HepG2 (cell line): ENCODE measurements at regions not wholly inside any gene's neighbourhood (a gene's known extent, or its start where the extent isn't known, plus 50 kb on each side); places are given as distances from the start of the nearest gene placed in this dataset.

ENCODE experiments used
- CEBPB ChIP-seq: IDR thresholded peaks from 2 replicates; pipeline ENCODE4 v1.6.1; 2011; ENCODE audit warnings: low read depth, low read length, improper control_type of control experiment, borderline replicate concordance
- CENPT ChIP-seq: sonication (generic); formaldehyde crosslinking; IDR thresholded peaks from 2 replicates; pipeline ENCODE4 v1.8.0; 2022; ENCODE audit warnings: low read depth, mild to moderate bottlenecking, moderate library complexity, missing genetic modification reagents
- CTCF ChIP-seq: sonication (generic); formaldehyde crosslinking; IDR thresholded peaks from 2 replicates; pipeline ENCODE4 v1.5.0; 2020; ENCODE audit warnings: mild to moderate bottlenecking, missing genetic modification reagents, moderate library complexity
- POLR2A ChIP-seq, 2 experiments: IDR thresholded peaks; 2 replicates each; pipeline ENCODE4 v1.6.1; 2011; ENCODE audit warnings: low read depth in 2 of 2, low read length in 2 of 2, mild to moderate bottlenecking in 1 of 2, moderate library complexity in 1 of 2; ENCODE audit not compliant: insufficient read depth in 1 of 2
- POLR2AphosphoS2 ChIP-seq: IDR thresholded peaks from 2 replicates; pipeline ENCODE4 v1.6.1; 2011; ENCODE audit warnings: low read depth, low read length, improper control_type of control experiment
- SP140L ChIP-seq: sonication (generic); formaldehyde crosslinking; IDR thresholded peaks from 2 replicates; pipeline ENCODE4 v1.4.0; 2020; ENCODE audit warnings: missing genetic modification reagents, borderline replicate concordance
- TP53 ChIP-seq: sonication (generic); formaldehyde crosslinking; conservative IDR thresholded peaks from 2 replicates; pipeline ENCODE4 v1.4.0; 2020; ENCODE audit warnings: missing genetic modification reagents
- U2AF2 ChIP-seq: fragments of 200-400 bp; formaldehyde crosslinking; IDR thresholded peaks from 2 replicates; pipeline ENCODE4 v1.6.1; 2017; ENCODE audit warnings: low read depth, mild to moderate bottlenecking, low read length
- ZNF530 ChIP-seq: sonication (generic); formaldehyde crosslinking; IDR thresholded peaks from 2 replicates; pipeline ENCODE4 v1.5.0; 2020; ENCODE audit warnings: low read depth, mild to moderate bottlenecking, missing genetic modification reagents

- TF ChIP-seq CENPT (CRISPR knock-in tag): no peak
- TF ChIP-seq POLR2AphosphoS2: no peak
- TF ChIP-seq POLR2A (IDR thresholded peaks at IDR 0.05; ENCODE audit: insufficient read depth in 1 of 2, low read depth in 2 of 2, low read length in 2 of 2): no peak
- TF ChIP-seq CTCF (CRISPR knock-in tag): no peak
- no peak for TF ChIP-seq U2AF2
- no peak for TF ChIP-seq CEBPB
- TF ChIP-seq ZNF530 (CRISPR knock-in tag): no peak
- no peak for TF ChIP-seq SP140L
- no peak for TF ChIP-seq TP53 (CRISPR knock-in tag)
Measured at GRCh38 chr1:203995228-203995627, 77.7 kb upstream of the SOX13 start.
